ENCODE measurements at regions not wholly inside any gene's neighbourhood (a gene's known extent, or its start where the extent isn't known, plus 50 kb on each side); places are given as distances from the start of the nearest gene placed in this dataset.

- no peak for DNase-seq (ENCODE audit: low spot score)
Observed at GRCh38 chr16:86018487-86018886, 119.5 kb downstream of the IRF8 start.

GRCh38 chr16:86018941-86019340, 120.0 kb downstream of the IRF8 start:
- DNase-seq (ENCODE audit: low spot score) = no peak

- no peak for DNase-seq (ENCODE audit: low spot score)
Observed at GRCh38 chr16:86019446-86020047, 120.6 kb downstream of the IRF8 start.

- DNase-seq (ENCODE audit: low spot score) = no peak
Observed at GRCh38 chr16:86020971-86021370, 122.0 kb downstream of the IRF8 start.

DNA sequence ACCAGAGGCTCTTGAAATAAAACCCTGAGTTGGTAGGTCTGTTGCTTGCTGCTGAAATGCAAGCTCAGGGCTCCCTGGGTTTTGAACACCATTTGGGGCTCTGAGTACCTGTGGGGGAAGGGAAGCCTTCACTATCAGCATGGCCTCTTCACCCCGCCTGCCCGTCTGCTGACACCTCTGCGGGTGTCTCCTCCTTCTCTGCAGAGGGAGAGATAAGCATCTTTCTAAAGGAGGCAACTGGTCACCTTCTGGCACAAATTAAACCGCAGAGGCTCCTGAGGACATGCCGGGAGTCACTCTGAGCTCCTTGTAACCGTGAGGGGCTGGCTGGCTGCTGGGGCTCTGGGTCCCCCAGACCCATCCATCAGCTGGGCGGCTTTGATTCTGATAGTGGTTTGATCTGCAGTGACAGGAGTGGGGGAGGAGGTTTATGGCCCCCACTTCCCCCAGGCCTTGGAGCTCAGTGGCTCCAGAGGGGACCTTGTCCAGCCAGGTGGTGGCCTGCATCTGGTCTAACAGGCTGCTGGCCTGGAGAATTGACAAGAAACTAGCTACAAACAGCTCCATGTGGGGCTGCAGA, 123.5 kb downstream of the IRF8 start:
- DNase-seq (ENCODE audit: low spot score) = no peak

- no peak for DNase-seq (ENCODE audit: low spot score)
Observed at GRCh38 chr16:86024210-86024609, 125.2 kb downstream of the IRF8 start.

- DNase-seq (ENCODE audit: low spot score) = no peak
Observed at GRCh38 chr16:86025706-86026105, 126.7 kb downstream of the IRF8 start.

DNA sequence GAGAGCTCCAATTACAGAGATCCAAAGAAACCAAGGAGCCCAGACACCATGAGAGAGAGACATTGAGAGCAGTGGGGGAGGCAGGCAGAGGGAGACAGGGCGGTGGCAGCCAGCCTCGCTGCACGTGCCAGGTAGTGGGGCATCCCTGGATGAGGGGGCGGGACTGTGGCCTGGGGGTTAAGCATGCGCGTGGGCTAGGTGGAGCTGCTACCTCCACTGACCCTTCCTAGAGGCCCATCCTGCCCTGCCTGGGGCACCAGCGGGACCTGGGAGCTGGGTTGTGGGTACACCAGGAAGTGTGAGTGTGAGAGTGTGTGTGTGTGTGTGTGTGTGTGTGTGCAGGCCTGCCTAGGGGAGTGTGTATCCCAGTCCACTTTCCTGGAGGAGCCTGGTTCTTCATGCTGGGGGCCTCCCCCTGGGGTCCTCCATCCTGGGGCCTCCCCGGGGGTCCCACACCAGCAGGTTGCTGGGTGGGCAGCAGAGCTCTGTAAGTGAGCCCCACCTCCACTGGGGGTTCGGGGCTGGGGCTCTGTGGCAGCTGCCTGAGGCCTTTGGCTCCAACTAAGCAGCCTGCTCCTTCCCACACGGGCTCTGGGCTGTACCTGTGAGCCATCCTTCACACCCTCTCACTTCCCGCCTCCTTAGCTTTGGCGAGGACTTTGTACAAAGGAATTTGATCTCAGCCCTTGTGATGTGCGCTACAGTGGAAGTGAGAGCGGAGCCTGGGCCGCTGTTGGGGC, 127.4 kb downstream of the IRF8 start:
- DNase-seq (ENCODE audit: low spot score) = no peak

DNA sequence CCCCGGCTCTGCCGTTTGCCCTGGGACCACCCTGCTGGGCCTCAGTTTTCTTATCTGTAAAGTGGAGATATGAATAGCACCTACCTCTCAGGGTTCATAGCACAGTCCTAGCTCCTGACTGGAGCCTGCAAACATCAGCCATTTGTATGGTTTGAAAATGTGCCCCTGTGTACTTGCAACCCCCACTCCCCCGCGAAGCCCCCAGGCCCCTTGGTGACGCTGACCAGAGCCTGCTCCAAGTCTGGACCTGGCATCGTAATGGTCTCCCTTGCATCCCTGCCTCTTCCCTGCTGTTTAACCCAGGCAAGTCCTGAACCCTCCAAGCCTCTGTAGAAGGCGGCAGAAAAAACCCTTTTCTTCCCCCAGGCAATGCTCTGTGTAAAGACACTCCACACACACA, 128.0 kb downstream of the IRF8 start:
- no peak for DNase-seq (ENCODE audit: low spot score)

GRCh38 chr16:86027373-86028126, 128.6 kb downstream of the IRF8 start:
- DNase-seq (ENCODE audit: low spot score) = no peak

GRCh38 chr16:86029131-86029741, 130.3 kb downstream of the IRF8 start:
- no peak for DNase-seq (ENCODE audit: low spot score)

DNA sequence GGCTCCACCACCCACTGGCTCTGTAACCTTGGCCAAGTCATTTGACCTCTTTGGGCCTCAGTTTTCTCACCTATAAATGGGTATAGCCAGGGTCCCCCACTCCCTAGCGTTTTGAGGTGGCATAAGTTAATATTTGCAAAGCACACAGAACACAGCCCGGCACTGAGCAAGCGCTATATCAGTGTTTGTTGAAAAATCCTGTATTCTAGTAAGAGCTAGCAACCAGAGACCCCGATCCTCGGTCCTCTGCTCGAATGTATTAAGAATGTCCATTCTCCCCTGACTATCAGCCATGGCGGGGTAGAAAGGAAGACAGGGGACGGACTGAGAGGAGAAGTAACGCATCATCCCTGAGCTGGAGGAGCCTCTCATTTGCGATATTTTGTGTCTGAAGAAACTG, 131.2 kb downstream of the IRF8 start:
- no peak for DNase-seq (ENCODE audit: low spot score)

DNA sequence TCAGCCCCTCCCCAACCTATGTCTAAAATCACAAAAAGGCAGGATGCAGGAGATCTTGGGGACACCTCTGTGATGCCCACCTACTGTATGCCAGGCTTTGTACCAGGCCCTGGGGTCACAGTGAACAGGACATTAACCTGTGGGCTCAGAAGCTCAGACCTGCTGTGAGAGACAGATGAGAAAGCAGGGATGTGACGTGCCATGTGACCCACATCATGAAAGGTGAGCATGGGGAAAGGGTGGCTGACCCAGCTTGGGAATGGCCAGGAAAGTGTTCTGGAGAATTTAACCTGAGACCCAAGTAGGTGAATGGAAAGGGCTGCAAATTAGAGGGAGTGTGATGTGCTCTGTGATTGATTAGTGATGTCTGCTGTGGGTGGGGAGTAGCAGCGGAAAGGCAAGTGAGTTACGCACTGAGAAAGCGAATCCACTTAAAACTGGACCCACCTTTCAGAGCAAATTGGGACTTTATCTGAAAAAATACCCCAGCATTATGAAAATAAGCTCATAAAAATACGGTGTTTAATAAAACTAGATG, 132.2 kb downstream of the IRF8 start:
- no peak for DNase-seq (ENCODE audit: low spot score)

DNA sequence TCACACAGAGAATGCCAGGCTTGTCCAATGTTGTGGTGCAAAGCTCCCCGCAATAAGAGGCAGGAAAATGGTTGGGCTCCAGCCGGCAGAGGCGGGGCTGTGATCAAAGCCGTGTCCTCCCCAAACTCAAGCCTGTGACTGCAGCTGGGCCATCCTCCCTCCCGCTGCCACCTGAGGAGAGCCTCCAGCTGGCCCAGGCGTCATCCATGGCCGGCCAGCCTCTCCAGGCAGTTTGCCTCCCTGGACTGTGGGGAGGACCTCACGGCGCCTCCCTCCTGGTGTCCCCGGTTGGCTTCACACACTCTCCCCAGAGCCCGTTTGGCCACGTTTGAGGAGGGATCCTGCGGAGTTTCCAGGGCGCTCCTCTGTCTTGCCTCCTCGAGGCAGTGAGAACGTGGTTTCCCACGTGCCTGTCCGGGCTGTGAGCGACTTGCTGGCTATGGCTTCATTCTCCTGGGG, 134.1 kb downstream of the IRF8 start:
- DNase-seq (ENCODE audit: low spot score) = no peak

DNA sequence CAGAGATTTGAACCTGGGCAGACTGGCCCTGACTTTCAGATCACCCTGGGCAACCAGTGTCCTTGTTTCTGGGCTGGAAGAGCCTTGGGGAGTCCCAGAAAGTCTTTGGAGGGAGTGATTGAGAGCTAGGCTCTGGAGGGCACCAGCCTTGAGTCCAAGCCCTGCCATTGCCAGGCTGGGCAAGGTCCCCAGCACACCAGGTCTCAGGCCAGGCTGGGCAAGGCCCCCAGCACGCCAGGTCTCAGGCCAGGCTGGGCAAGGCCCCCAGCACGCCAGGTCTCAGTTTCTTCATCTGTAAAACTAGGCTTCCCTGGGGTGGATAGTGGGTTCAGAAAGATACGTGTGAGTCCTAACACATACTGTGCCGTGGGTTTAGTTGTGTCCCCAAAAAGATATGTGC, 135.0 kb downstream of the IRF8 start:
- no peak for DNase-seq (ENCODE audit: low spot score)

DNA sequence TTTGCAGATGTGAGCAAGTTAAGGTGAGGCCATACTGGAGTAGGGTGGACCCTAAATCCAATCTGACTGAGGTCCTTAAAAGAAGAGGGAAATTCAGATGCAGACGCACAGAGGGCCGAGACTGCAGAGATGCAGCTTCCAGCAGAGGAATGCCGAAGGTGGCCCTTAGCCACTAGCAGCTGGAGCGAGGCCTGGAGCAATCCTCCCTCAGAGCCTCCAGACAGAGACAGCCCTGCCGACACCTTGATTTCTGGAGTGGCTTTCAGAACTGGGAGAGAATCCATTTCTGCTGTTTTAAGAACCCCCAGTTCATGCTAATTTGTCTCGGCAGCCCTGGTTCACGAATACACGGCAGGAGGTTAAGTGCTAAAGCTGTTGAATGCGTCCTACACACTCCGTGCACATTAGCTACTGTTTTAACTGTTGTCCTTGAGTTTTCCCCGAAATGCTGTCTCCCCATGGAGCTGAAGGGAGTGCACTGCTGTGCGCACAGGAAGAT, 135.5 kb downstream of the IRF8 start:
- DNase-seq (ENCODE audit: low spot score) = no peak

GRCh38 chr16:86035906-86036305, 136.9 kb downstream of the IRF8 start:
- DNase-seq (ENCODE audit: low spot score) = no peak

- DNase-seq (ENCODE audit: low spot score) = no peak
Observed at GRCh38 chr16:86037999-86038925, 139.3 kb downstream of the IRF8 start.

GRCh38 chr16:86038926-86039310, 140.0 kb downstream of the IRF8 start:
- no peak for DNase-seq (ENCODE audit: low spot score)

DNA sequence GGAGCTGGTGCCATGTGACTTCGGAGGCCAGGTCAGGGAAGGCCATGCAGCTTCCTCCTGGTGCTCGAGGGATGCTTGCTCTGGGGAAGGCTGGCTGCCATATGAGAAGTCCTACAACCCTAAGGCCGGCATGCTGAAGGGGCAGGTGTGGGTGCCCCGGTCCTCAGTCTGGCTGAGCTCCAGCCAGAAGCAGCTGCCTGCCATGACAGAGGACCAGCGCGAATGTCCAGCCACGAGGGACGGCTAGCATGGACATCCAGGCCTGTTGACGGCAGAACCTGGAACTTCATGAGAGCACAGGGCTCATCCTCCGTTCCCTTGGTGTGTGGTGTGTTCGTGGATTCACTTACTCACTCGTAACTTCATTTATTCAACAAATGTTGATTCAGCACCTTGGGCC, 140.6 kb downstream of the IRF8 start:
- no peak for DNase-seq (ENCODE audit: low spot score)

DNA sequence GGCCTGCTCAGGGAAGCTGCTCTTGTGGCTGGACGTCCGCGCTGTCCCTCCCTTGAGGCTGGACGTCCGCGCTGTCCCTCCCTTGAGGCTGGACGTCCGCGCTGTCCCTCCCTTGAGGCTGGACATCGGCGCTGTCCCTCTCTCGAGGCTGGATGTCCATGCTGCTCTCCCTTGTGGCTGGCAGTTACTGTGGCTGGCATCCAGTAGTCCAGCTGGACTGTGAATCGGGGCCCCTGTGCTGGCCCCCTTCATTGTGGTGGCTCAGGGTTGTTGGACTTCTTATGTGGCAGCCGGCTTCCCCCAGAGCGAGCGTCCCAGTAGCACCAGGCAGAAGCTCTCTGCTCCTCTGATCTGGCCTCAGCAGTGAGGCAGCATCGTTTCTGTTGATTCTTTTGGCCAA, 141.5 kb downstream of the IRF8 start:
- DNase-seq (ENCODE audit: low spot score) = no peak
